GM21390 (cell line): ENCODE measurements at regions not wholly inside any gene's neighbourhood (a gene's known extent, or its start where the extent isn't known, plus 50 kb on each side); places are given as distances from the start of the nearest gene placed in this dataset.

Source experiments
- ATAC-seq: cut with Tn5 transposase; IDR thresholded peaks from one replicate; pipeline ENCODE4 v1.9.1; 2021; ENCODE audit not compliant: unreplicated experiment

- ATAC-seq: peak; percentile 34
Measured at GRCh38 chr10:110355141-110355831, 50.6 kb upstream of the SMNDC1 start.

DNA sequence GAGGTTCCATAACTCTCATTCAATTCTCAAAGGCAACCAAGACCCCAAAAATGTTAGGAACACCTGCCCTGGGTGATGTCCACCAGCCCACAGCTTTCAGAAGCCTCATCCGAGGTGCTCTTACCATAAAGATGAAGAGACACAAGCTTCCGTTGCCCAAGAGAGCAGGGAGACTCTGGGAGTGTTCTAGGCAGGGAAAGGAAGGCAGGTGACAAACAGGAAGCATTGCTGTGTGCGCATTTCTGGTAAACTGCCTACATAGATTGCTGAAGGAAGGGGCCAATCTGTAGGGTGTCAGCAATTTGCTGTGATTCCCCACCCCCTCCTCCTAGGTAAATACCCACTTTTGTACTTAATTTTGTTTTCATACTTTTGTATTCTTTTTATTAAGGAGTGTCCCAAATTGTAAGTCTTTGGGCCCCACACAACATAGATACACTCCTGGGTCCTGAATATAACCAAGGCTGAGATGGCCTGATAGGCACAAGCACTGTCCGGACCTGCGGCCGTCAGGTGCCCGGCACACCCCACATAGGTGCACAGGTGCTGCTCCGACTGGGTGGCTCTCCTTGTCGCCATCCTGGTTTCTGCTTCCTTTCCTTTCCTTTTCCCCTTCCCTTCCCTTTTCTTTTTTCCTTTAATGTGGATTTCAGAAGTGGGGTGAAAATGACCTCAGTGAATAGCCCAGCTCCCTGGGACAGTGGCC lies 51.4 kb upstream of the SMNDC1 start:
- peak; percentile 19 for ATAC-seq

DNA sequence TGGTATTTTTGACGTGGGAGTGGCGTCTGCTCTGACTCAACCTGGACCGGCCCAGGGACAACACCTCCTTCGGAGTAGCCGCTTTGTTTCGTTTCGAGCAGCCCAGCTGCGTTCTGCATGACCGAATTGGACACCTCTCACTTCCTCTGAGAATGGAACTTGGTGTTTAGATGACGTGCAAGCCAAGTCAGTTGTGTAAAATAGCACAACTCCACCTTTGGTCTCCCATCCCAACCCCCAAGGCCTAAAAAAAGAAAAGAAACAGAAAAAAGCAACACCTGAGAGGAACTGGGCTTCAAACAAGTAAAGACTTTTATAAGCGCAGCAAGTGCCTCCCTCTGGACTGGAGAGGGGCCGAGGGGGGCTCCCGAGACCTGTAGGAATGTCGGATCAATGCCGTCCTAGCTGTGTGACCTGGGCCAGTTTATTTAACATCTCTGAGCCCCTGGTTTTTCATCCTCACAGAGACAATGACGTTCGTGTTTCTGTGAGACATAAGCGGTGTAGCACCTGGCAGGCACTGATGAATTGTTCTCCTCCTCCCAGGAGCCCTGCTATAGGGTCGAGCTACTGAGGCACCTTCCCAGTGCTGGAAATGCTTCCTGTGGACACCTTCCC lies 52.0 kb upstream of the SMNDC1 start:
- ATAC-seq: peak; percentile 76

GRCh38 chr10:110357252-110357780 lies 52.6 kb upstream of the SMNDC1 start:
- no peak for ATAC-seq

DNA sequence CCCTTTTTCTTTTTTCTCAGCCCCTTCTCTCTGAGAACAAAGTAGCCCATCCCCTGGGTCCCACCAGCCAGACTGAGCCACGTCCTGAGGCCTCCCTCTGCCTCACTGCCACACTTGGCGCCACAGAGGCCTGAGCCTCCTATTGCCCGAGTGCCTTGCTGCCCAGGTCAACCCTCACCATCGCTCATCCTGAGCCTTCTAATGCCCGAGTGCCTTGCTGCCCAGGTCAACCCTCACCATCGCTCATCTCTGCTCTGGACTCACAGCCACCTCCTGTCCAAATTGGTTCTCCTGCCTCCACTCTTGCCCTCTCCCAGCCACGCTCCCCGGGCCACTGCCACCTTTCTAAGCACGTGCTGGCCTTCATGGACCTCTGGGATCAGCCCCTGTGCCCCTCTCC lies 53.2 kb upstream of the SMNDC1 start:
- no peak for ATAC-seq

- no peak for ATAC-seq
Measured at GRCh38 chr10:110358278-110358677, 53.6 kb upstream of the SMNDC1 start.

- ATAC-seq: no peak
Measured at GRCh38 chr10:110358869-110359629, 54.3 kb upstream of the SMNDC1 start.

- ATAC-seq: no peak
Measured at GRCh38 chr10:110360857-110361474, 56.2 kb upstream of the SMNDC1 start.

GRCh38 chr10:110361800-110362456 lies 57.2 kb upstream of the SMNDC1 start:
- ATAC-seq: no peak

- no peak for ATAC-seq
Measured at GRCh38 chr10:110363572-110364411, 59.1 kb upstream of the SMNDC1 start.

GRCh38 chr10:110364531-110364937 lies 59.8 kb upstream of the SMNDC1 start:
- no peak for ATAC-seq

GRCh38 chr10:110365356-110366143 lies 60.8 kb upstream of the SMNDC1 start:
- no peak for ATAC-seq

- no peak for ATAC-seq
Measured at GRCh38 chr10:110366635-110367034, 61.9 kb upstream of the SMNDC1 start.

- peak; percentile 59 for ATAC-seq
Measured at GRCh38 chr10:110368002-110368401, 63.3 kb upstream of the SMNDC1 start.

- ATAC-seq: no peak
Measured at GRCh38 chr10:110368556-110368955, 63.8 kb upstream of the SMNDC1 start.

DNA sequence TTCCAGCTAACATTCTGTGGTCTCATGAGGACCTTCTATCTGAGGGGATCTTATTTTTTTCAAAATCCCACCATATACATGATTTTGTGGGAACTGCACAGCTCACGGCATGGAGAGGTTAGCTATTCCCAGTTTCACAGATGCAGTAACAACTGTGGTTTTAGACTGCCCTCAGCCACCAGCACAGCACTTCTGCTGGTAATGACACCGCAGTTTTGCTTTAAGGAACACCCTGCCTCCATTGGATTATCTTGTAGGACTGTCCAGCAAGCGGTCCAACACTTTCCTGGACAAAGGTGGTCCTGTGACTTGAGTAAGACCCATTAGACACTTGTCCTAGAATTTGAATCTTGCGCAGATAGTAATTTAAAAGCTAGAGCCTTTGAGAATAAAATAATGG lies 65.3 kb upstream of the SMNDC1 start:
- ATAC-seq: no peak

GRCh38 chr10:110372656-110373055 lies 67.9 kb upstream of the SMNDC1 start:
- ATAC-seq: no peak

GRCh38 chr10:110373059-110373458 lies 68.3 kb upstream of the SMNDC1 start:
- no peak for ATAC-seq
